NCI-H526 treated with DMSO at 0.1 percent for 48 hours (cell line): ENCODE measurements at regions not wholly inside any gene's neighbourhood (a gene's known extent, or its start where the extent isn't known, plus 50 kb on each side); places are given as distances from the start of the nearest gene placed in this dataset.
A peak's percentile ranks its signal among the peaks of the same experiment; 100 is the strongest.

Experiments
- DNase-seq: peaks from one replicate; lab custom pipeline; 2025; lab: John Stamatoyannopoulos, UW

DNA sequence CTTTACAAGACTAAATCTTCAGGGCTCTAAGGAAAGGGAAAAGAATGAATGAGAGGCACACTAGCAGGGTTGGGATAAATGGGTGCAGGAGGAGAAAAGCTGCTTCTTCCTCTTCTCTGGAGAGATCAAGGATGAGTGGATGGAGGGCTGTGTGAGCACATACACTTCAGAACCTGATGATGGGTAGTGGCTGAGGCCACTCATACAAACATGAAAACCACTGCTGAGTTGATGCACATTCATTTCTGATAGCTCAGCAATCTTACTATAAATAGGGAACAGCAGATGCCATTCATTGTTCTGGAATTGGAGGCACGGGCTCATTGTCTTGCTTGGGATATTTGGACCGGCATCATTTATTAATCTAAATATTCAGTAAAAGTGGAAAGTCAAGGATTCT is 152.4 kb upstream of the KCTD1 start:
- no peak for DNase-seq

DNA sequence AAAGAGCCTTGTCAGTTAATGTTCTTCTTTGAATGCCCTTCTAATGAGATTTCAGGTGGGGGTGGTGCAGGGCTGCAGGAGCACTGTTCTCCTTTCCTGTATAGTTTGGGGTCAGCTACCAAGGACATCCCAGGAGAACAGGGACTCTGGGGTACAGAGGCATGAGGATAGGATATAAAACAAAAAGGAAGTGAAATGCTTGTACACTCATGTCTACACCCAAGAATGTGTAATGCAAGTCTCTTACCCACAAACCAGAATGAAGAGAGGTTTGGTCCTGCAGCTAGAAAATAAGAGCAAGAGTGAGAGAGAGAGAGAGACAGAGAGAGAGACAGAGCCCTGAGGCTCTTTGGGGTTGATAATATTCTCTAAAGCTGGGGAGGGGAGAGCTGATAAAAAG is 151.8 kb upstream of the KCTD1 start:
- no peak for DNase-seq

GRCh38 chr18:26697186-26697884 is 149.0 kb upstream of the KCTD1 start:
- peak; percentile 40 for DNase-seq

GRCh38 chr18:26696786-26697185 is 148.4 kb upstream of the KCTD1 start:
- no peak for DNase-seq

- DNase-seq = no peak
These were observed 148.0 kb upstream of the KCTD1 start for GRCh38 chr18:26696308-26696707.

GRCh38 chr18:26689226-26689879 is 141.0 kb upstream of the KCTD1 start:
- DNase-seq = no peak

DNA sequence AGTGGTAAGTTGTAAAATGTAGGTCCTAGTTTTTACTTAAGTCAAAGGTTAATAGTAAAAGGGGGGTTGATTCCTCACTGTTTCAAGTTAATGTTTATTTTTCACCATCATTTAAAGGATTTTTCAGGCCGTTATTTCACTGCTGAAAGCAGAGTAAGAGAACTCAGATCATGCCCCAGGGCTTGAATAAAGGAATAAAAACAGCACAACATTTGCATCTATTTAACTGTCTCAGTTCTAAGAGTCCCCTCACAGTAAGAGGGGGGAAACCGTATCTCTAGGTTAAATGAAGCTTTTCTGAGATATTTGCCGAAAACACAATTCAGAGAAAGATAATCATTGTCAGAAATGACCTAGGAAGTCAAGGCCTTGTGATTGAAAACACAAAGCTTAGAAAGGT is 138.2 kb upstream of the KCTD1 start:
- peak; percentile 95 for DNase-seq

GRCh38 chr18:26685438-26686157 is 137.2 kb upstream of the KCTD1 start:
- DNase-seq = peak; percentile 53

DNA sequence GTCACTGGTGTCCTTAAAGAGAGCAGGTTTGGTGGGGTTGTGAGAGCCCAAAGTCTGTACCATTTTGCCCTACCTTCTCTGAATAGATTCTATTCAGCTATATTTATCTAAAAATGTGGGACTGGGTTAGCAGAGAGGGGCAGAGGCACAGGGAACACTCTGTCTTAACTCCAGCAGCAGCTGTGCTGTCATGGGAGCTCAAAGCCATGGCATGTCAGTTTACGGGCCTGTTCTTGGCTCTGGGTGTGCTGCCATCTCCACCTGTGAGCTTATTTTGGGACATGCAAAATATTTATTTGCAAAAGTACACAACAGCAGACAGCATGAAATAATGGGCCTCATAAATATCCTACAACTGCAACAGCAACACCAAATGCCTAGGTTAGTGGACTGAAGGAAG is 129.6 kb upstream of the KCTD1 start:
- peak; percentile 65 for DNase-seq

DNA sequence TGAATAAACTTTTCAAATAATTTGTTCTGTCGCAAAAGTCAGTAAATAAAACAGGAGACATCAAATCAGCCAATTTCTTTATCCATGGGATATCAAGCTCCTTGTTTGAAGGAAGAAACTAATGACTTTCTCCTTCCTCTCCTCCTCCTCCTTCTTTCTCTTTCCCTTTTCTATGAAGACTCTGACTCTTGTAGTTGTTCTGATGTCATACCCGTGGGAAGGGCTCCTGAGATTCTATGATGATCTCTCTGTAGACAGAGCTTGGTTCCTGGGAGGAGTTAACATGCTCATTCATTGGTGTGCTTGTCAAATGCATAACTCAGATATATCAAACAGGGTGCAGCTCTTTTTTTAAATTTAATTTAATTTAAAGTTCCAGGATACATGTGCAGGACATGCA is 118.7 kb upstream of the KCTD1 start:
- no peak for DNase-seq

- DNase-seq = no peak
These were observed 114.6 kb upstream of the KCTD1 start for GRCh38 chr18:26662996-26663395.

DNA sequence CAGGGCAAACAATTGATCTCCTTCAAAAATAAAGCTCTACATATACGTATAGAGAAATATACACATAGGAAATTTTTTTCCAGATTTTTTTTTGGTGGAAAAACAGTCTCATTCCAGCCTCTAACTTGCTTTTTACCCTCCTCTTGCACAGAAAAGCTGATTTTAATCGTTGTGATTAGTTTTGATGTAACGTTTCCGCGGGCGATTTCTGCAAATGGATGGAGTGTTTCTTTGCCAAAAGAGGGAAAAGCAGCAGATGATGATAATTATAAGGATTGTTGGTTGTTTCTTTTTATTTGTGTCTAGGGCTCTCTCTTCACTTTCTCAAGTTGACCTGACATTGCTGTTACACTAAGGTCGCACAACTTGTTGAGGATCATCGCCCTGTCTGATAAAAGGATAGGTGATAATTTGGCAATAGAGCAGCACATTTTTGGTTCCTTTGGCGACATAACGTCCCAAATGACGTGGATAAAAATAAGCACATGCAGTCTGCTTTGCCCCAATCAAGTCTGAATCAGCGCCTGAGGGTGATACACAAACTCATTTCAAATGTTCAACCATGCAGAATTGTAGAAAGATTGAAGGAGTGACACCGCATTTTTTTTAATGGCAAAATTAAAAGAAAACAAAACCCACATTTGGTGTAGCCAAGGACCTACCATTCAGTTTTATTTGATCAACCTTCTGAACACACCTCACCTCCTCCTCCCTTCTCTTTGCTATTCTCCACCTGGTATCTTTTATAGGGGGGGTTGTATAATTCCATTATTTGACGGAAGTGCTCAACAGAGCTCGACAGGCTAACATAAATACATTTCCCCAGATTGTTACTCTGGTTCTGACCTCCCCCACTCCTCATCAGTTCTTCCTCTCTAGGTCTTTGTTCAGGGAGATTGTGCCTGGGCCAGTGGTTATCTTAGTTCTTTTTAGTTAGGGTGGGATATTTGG is 109.6 kb upstream of the KCTD1 start:
- peak; percentile 54 for DNase-seq

- DNase-seq = peak; percentile 65
These were observed 108.7 kb upstream of the KCTD1 start for GRCh38 chr18:26656944-26657536.

GRCh38 chr18:26656431-26656943 is 108.1 kb upstream of the KCTD1 start:
- no peak for DNase-seq

DNA sequence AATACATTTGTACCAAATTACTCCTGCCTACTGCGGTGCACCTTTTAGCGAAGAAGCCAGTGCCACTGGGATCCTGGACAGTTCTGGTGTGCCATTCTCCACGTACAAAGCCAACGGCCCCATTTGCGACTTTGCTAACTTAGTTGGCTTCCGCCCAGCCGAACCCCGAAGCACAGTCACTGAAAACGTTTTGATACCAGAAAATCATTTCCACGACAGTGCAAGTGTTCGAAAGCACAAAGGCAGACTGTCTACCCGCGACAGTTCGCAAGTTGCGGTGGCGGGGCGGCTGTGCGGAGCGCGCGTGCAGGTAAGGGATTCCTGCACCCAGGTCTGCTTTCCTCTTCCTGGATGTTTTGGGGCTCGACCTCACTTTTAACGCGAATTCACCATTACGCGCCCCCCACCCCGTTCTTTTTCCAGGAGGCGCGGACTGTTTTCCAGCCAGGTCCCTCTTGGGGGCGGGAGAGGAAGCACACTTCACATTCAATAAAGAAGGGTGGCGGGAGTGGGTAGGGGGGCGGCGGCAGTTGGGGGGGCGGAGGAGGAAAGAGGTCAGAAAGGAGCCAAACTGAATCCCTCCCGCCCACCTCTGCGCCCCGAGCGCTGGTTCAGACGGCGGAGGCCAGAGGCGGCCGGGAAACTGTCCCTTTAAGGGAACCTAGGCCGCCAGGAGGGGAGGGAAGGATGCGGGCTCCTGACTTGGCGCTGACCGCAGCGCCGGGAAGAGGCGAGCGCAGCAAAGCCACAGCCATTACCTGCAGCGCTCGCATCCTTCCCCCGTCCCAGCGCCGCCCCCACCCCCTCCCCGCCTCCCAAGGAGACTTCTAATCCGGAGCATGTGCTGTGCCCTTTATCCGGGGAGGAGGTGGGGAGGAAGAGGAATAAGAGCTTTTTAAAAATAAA is 107.4 kb upstream of the KCTD1 start:
- DNase-seq = peak; percentile 68

DNA sequence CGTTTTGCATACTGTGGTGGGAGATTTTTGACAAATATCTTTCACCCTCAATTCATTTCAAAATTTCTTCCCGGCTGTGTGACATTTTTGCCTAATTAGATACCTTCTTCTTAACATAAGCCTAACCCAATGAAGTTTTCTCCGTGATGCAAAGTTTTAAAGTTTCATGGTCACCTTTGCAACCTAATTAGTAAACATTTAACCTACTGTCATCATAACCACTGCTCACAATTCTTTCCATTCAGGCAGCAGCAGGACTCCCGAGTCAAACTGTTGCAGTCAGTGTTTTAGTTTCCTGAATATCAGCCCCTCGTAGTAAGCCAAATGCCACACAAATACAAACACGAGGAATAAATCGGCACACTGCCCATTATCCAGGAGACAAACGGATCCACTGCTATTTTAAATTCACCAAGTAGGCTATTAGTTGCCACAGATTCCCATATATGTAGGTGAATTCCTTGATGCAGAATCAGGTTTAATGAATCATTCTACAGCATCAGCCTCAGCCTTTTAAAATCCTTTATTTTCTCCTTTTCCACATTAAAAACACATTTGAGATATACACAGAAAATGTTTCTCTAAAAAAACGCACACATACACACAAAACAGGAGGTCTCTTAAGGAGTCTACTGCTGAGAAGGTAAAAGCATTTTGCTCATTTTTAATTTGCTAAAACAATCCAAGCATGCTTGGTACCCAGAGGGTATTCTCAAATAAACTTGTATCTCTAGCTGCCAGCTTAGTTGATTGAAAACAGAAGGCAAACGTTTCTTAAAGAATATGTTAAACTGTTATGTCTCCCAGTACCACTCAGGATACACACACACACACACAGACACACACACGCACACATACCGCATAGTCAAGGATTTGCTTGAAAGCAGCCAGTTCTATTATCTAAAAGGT is 106.5 kb upstream of the KCTD1 start:
- DNase-seq = peak; percentile 73

DNA sequence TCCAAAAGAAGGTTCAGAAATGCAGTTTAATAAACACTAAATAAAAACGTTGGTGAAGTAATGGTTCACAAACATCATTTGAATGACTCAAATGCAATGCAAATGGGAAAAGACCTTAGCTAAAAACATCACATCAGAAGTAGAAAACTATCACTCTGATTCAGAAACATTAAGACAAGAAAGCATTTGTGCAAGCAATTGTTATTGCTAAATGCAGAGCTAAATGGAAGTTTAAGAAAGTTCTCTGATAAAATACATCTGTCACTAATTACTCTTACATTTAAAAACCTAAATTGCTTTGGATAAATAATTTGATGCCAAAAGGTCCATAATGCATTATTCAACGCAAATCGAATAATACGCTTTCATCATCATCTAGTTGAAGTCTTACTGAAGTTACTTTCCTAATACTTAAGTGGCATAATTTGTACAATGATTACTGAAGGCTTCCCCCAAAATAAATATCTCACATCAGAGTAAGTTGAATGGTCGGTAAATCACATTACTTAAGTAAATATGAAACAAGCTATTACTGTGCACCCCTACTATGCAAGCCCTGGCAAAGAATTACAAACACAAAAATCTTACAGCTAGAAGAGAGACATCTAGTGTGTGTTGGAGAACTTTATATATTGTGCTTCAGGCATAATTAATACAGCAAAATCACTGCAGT is 105.7 kb upstream of the KCTD1 start:
- peak; percentile 80 for DNase-seq

DNA sequence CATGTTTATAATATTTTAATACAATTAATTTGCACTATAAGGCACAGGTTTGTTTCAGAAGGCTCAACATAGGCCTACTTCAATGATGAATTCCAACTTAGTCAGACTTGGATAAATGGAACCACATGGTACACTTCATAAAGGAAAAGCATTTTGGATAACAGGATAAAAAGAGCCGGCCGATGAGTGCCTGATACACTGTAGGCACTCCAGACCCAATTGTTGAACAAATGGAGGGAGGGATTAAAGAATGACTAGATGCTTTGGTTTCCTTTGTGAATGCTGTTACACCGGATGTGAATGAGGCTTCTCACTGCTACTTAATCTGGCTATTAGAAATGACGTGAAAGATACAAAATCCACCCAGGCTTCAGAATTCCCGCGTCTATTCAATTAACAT is 104.1 kb upstream of the KCTD1 start:
- no peak for DNase-seq
